IMR-90 (cell line): ENCODE measurements at regions not wholly inside any gene's neighbourhood (a gene's known extent, or its start where the extent isn't known, plus 50 kb on each side); places are given as distances from the start of the nearest gene placed in this dataset.

Source experiments
- ATAC-seq: fragments of 200-7000 bp; cut with Tn5 transposase; 2 replicates; pipeline ENCODE4 v1.9.1; 2020; ENCODE audit warnings: low read depth, mild to moderate bottlenecking, moderate library complexity
- BruUV-seq: library from RNA; stranded (reverse); fragments of 400-500 nt; replicated peaks from 2 replicates; lab custom pipeline; 2021; lab: Mats Ljungman, UMichigan
- CTCF ChIA-PET: fragments of 300-600 bp; formaldehyde crosslinking; extraction: SDS; loops from one replicate; lab custom pipeline; 2021; ENCODE audit warnings: antibody characterized with exemption; lab: Yijun Ruan, JAX
- POLR2A ChIA-PET: fragments of 300-600 bp; sonication (Branson Sonifier 250); formaldehyde crosslinking; loops from one replicate; lab custom pipeline; 2022; ENCODE audit warnings: antibody characterized with exemption; ENCODE audit not compliant: unreplicated experiment; lab: Charles Lee
- DNase-seq: peaks from one replicate; pipeline ENCODE4 v3.0.0; 2013
- H2AFZ ChIP-seq: replicated peaks from 2 replicates; pipeline ENCODE3; 2013; ENCODE audit warnings: low read length, mild to moderate bottlenecking; ENCODE audit not compliant: poor library complexity
- H2AK5ac ChIP-seq: 2 replicates; pipeline ENCODE4 v1.6.1; 2013; ENCODE audit warnings: low read depth, low read length, inconsistent platforms
- H2AK9ac ChIP-seq: replicated peaks from 2 replicates; pipeline ENCODE3; 2013; ENCODE audit warnings: mild to moderate bottlenecking, low read depth, low read length, moderate library complexity; ENCODE audit not compliant: poor library complexity
- H2BK120ac ChIP-seq: 2 replicates; pipeline ENCODE4 v1.6.1; 2013; ENCODE audit warnings: low read depth, low read length, inconsistent platforms
- H2BK15ac ChIP-seq: 3 replicates; pipeline ENCODE4 v1.6.1; 2013; ENCODE audit warnings: low read depth, low read length, inconsistent platforms
- H2BK20ac ChIP-seq: 2 replicates; pipeline ENCODE4 v1.6.1; 2013; ENCODE audit warnings: low read depth, mild to moderate bottlenecking, inconsistent platforms, low read length, moderate library complexity
- H2BK5ac ChIP-seq: 2 replicates; pipeline ENCODE4 v1.6.1; 2013; ENCODE audit warnings: mild to moderate bottlenecking, low read depth, low read length, inconsistent platforms; ENCODE audit not compliant: poor library complexity, severe bottlenecking
- H3K14ac ChIP-seq: replicated peaks from 2 replicates; pipeline ENCODE4 v1.6.1; 2013; ENCODE audit warnings: low read depth, low read length, inconsistent platforms
- H3K18ac ChIP-seq: 2 replicates; pipeline ENCODE4 v1.6.1; 2013; ENCODE audit warnings: low read depth, low read length, control low read depth
- H3K23ac ChIP-seq: 2 replicates; pipeline ENCODE4 v1.6.1; 2013; ENCODE audit warnings: low read depth, low read length, inconsistent platforms
- H3K27ac ChIP-seq: 2 replicates; pipeline ENCODE4 v1.5.1; 2013; ENCODE audit warnings: mild to moderate bottlenecking, control low read depth, low read length; ENCODE audit not compliant: insufficient read depth
- H3K27me3 ChIP-seq: 2 replicates; pipeline ENCODE4 v1.6.1; 2013; ENCODE audit warnings: low read length; ENCODE audit not compliant: control insufficient read depth, insufficient read depth
- H3K36me3 ChIP-seq: 2 replicates; pipeline ENCODE4 v1.6.1; 2013; ENCODE audit warnings: low read length, mixed read lengths; ENCODE audit not compliant: control insufficient read depth, insufficient read depth
- H3K4ac ChIP-seq: 2 replicates; pipeline ENCODE4 v1.6.1; 2013; ENCODE audit warnings: low read depth, low read length, inconsistent platforms
- H3K4me1 ChIP-seq: 2 replicates; pipeline ENCODE4 v1.6.1; 2013; ENCODE audit warnings: low read length, mixed read lengths; ENCODE audit not compliant: control insufficient read depth, insufficient read depth
- H3K4me2 ChIP-seq: 2 replicates; pipeline ENCODE4 v1.6.1; 2013; ENCODE audit warnings: low read depth, mild to moderate bottlenecking, control low read depth, low read length, moderate library complexity
- H3K4me3 ChIP-seq: 2 replicates; pipeline ENCODE4 v1.5.1; 2013; ENCODE audit warnings: low read depth, mild to moderate bottlenecking, control low read depth, low read length, moderate library complexity; ENCODE audit not compliant: insufficient read depth
- H3K56ac ChIP-seq: 2 replicates; pipeline ENCODE4 v1.6.1; 2013; ENCODE audit warnings: low read length, inconsistent platforms; ENCODE audit not compliant: insufficient read depth; ENCODE audit errors: extremely low read depth
- H3K79me1 ChIP-seq, 2 experiments: 2 replicates each; pipeline ENCODE4 v1.6.1; 2013; ENCODE audit warnings: low read length in 2 of 2, inconsistent platforms in 1 of 2, low read depth in 1 of 2
- H3K9ac ChIP-seq: 2 replicates; pipeline ENCODE4 v1.6.1; 2013; ENCODE audit warnings: low read depth, low read length, control low read depth
- H3K9me1 ChIP-seq: 2 replicates; pipeline ENCODE4 v1.6.1; 2013; ENCODE audit warnings: low read length, inconsistent platforms; ENCODE audit not compliant: insufficient read depth
- H3K9me3 ChIP-seq: 2 replicates; pipeline ENCODE4 v1.6.1; 2013; ENCODE audit warnings: low read length; ENCODE audit not compliant: control insufficient read depth, insufficient read depth
- H4K20me1 ChIP-seq: 2 replicates; pipeline ENCODE4 v1.6.1; 2013; ENCODE audit warnings: low read length, inconsistent platforms; ENCODE audit not compliant: insufficient read depth
- H4K5ac ChIP-seq: 2 replicates; pipeline ENCODE4 v1.6.1; 2013; ENCODE audit warnings: mild to moderate bottlenecking, low read depth, low read length, control low read depth
- H4K8ac ChIP-seq, 2 experiments: 2 replicates each; pipeline ENCODE4 v1.6.1; 2013; ENCODE audit warnings: low read depth in 2 of 2, low read length in 2 of 2, control low read depth in 1 of 2, inconsistent platforms in 1 of 2
- H4K91ac ChIP-seq: 2 replicates; pipeline ENCODE4 v1.6.1; 2013; ENCODE audit warnings: low read depth, low read length, inconsistent platforms; ENCODE audit not compliant: insufficient read depth
- BHLHE40 ChIP-seq: fragments of 150-350 bp; IDR thresholded peaks from 2 replicates; pipeline ENCODE4 v1.6.1; 2016; ENCODE audit warnings: mild to moderate bottlenecking, low read depth, low read length
- CEBPB ChIP-seq: IDR thresholded peaks from 2 replicates; pipeline ENCODE4 v1.6.1; 2012; ENCODE audit warnings: low read depth, low read length, improper control_type of control experiment
- CHD1 ChIP-seq: IDR thresholded peaks from 2 replicates; pipeline ENCODE4 v1.6.1; 2012; ENCODE audit warnings: low read depth, low read length, improper control_type of control experiment
- CTCF ChIP-seq: conservative IDR thresholded peaks from 2 replicates; pipeline ENCODE4 v1.5.1; 2012; ENCODE audit warnings: mild to moderate bottlenecking, low read depth, low read length, improper control_type of control experiment
- ELK1 ChIP-seq: fragments of 150-350 bp; IDR thresholded peaks from 2 replicates; pipeline ENCODE4 v1.6.1; 2016; ENCODE audit warnings: low read depth, mild to moderate bottlenecking, low read length, moderate library complexity, borderline replicate concordance
- FOS ChIP-seq: fragments of 150-350 bp; IDR thresholded peaks from 2 replicates; pipeline ENCODE4 v1.6.1; 2016; ENCODE audit warnings: low read depth, low read length
- MAFK ChIP-seq: IDR thresholded peaks from 2 replicates; pipeline ENCODE4 v1.6.1; 2012; ENCODE audit warnings: low read depth, low read length, improper control_type of control experiment
- MAZ ChIP-seq: IDR thresholded peaks from 2 replicates; pipeline ENCODE4 v1.6.1; 2012; ENCODE audit warnings: low read depth, mild to moderate bottlenecking, low read length, improper control_type of control experiment, moderate library complexity, borderline replicate concordance
- MXI1 ChIP-seq: IDR thresholded peaks from 2 replicates; pipeline ENCODE4 v1.6.1; 2012; ENCODE audit warnings: low read depth, mild to moderate bottlenecking, low read length, moderate library complexity, borderline replicate concordance
- NFE2L2 ChIP-seq: fragments of 150-350 bp; IDR thresholded peaks from 2 replicates; pipeline ENCODE4 v1.6.1; 2016; ENCODE audit warnings: low read depth, mild to moderate bottlenecking, low read length
- POLR2A ChIP-seq: IDR thresholded peaks from 2 replicates; pipeline ENCODE4 v1.6.1; 2012; ENCODE audit warnings: mild to moderate bottlenecking, low read depth, low read length
- RAD21 ChIP-seq: IDR thresholded peaks from 2 replicates; pipeline ENCODE4 v1.6.1; 2012; ENCODE audit warnings: low read length, improper control_type of control experiment
- RCOR1 ChIP-seq: IDR thresholded peaks from 2 replicates; pipeline ENCODE4 v1.6.1; 2012; ENCODE audit warnings: mild to moderate bottlenecking, low read length, improper control_type of control experiment; ENCODE audit not compliant: insufficient replicate concordance
- RFX5 ChIP-seq: IDR thresholded peaks from 2 replicates; pipeline ENCODE4 v1.8.0; 2012; ENCODE audit warnings: low read depth, mild to moderate bottlenecking, low read length, moderate library complexity
- SMC3 ChIP-seq: fragments of 150-350 bp; IDR thresholded peaks from 2 replicates; pipeline ENCODE4 v1.6.1; 2016; ENCODE audit warnings: low read depth, mild to moderate bottlenecking, antibody characterized with exemption, low read length, moderate library complexity
- WGBS, 2 experiments: methylation state at CpG; one replicate each; pipeline versions ENCODE4 v1.1.5 to v1.1.7; 2013; ENCODE audit warnings: missing lambda C conversion rate in 2 of 2; ENCODE audit not compliant: insufficient read length in 1 of 2; ENCODE audit errors: extremely low coverage in 2 of 2; 5-methylcytosine and 5-hydroxymethylcytosine counted together
- dilution Hi-C: fragments of 300-500 bp; cut with HindIII; formaldehyde crosslinking; loops from one replicate; pipeline ENCODE4 v1.14.3; 2018; ENCODE audit warnings: low sequenced_read_pairs; ENCODE audit not compliant: unreplicated experiment
- in situ Hi-C: fragments of 300-500 bp; cut with MboI; formaldehyde crosslinking; loops from 3 replicates; pipeline ENCODE4 v1.14.3; 2019; ENCODE audit warnings: low sequenced_read_pairs, inconsistent platforms, mixed read lengths
- intact Hi-C: fragments of 100-400 bp; cut with micrococcal nuclease; formaldehyde crosslinking; loops from 2 replicates; pipeline ENCODE4 v1.10.0; 2022
- TF ChIP-seq, protein P1 (sequence below): fragments of 150-350 bp; IDR thresholded peaks from 2 replicates; pipeline ENCODE4 v1.6.1; 2017; ENCODE audit warnings: mild to moderate bottlenecking, antibody characterized with exemption, low read length, low read depth

DNA sequence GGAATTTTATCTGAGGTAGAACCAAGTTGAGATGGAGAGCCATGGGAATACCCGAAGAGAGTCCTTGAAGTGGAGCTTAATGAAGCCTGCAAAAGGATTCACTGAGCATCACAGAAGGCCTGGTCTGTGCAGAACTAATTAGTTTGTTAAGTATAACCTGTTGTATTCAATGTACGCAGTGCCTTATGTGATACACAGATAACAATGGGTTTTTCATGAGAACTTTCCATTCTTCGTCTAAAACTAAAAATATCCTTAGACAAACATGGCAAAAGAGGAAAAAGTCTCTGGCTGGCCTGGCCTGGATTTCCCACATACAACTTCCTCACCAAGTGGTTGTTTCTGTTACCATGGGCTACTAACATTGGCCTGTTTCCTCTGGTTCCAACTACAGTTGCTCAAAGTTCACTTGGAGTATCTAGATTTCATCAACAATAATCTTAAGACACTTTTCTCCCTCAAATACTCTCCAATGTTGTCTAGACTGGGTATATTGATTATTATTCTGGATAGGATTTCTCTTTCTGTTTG, 237.6 kb upstream of the ZNF462 start:
- POLR2A ChIA-PET, result no interaction called here
- Histone ChIP-seq H3K4me1 (no peaks in the 10 kb centered on the region), H3K27me3 (no peaks in the 10 kb centered on the region), H2AK9ac (no peak overlapping the region), H3K9me1 (no peaks in the 10 kb centered on the region), H4K5ac (no peak overlapping the region), H3K27ac (no peak overlapping the region), H4K20me1 (no peaks in the 10 kb centered on the region), H4K91ac (no peak overlapping the region), H2BK120ac (no peak overlapping the region), H2AK5ac (no peak overlapping the region), H3K56ac (no peak overlapping the region), H2BK5ac (no peak overlapping the region), H3K9ac (no peak overlapping the region), H3K4ac (no peak overlapping the region), H3K4me3 (no peak overlapping the region), H3K4me2 (no peak overlapping the region), H3K79me1 (no peaks in the 10 kb centered on the region), H3K9me3 (no peaks in the 10 kb centered on the region; the same call in 1 of the 2 replicates), H2AFZ (no peak overlapping the region), H3K14ac (no peak overlapping the region), H3K18ac (no peak overlapping the region), H4K8ac (no peak overlapping the region), H2BK15ac (no peak overlapping the region), H3K36me3 (no peaks in the 10 kb centered on the region), H3K23ac (no peak overlapping the region), H2BK20ac (no peak overlapping the region)
- BruUV-seq, result no TSS peak
- no peak for DNase-seq
- dilution Hi-C loops (no loop called here), in situ Hi-C loops (no loop called here), intact Hi-C loops (no loop called here)
- ATAC-seq, result no peak
- CTCF ChIA-PET, result no interaction called here
- WGBS, 2 experiments, result no CpG with 5 or more reads among the region's 3 CpGs
- TF ChIP-seq CTCF (no peak), MAFK (no peak), POLR2A (no peak), RCOR1 (no peak), CEBPB (no peak), RFX5 (no peak), RAD21 (no peak), FOS (no peak), BHLHE40 (no peak), MXI1 (no peak), CHD1 (no peak), SMC3 (no peak), ELK1 (no peak), NFE2L2 (no peak), MAZ (no peak)
- TF ChIP-seq, protein P1, sequence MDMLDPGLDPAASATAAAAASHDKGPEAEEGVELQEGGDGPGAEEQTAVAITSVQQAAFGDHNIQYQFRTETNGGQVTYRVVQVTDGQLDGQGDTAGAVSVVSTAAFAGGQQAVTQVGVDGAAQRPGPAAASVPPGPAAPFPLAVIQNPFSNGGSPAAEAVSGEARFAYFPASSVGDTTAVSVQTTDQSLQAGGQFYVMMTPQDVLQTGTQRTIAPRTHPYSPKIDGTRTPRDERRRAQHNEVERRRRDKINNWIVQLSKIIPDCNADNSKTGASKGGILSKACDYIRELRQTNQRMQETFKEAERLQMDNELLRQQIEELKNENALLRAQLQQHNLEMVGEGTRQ, result no peak
